ENCODE measurements at regions not wholly inside any gene's neighbourhood (a gene's known extent, or its start where the extent isn't known, plus 50 kb on each side); places are given as distances from the start of the nearest gene placed in this dataset.

- TF ChIP-seq POLR2A (IDR thresholded peaks at IDR 0.05; ENCODE audit: low read depth, low read length) (no peak), POLR2AphosphoS5 (IDR thresholded peaks at IDR 0.05; ENCODE audit: low read depth, low read length) (no peak), TAF1 (IDR thresholded peaks at IDR 0.05; ENCODE audit: low read depth, low read length) (no peak), PAX5 (IDR thresholded peaks at IDR 0.05; ENCODE audit: insufficient read depth, low read length, severe bottlenecking) (no peak)
Observed at GRCh38 chr2:7609556-7609955, 692.3 kb downstream of the RNF144A start.

Data from GM12891 (cell line).